ENCODE measurements at regions not wholly inside any gene's neighbourhood (a gene's known extent, or its start where the extent isn't known, plus 50 kb on each side); places are given as distances from the start of the nearest gene placed in this dataset.

- Histone ChIP-seq H3K27ac (ENCODE audit: insufficient read depth, low read depth, low read length) (no peak overlapping the region), H3K4me3 (replicated peaks in 1 of 3; ENCODE audit: insufficient read depth in 1 of 3, low read depth in 1 of 3, low read length in 3 of 3) (no peak overlapping the region), H3K9me1 (replicated peaks; ENCODE audit: control insufficient read depth, extremely low read depth, insufficient read depth, low read length) (no peaks in the 10 kb centered on the region), H3K4me1 (ENCODE audit: control insufficient read depth, extremely low read depth, insufficient read depth, low read length) (no peaks in the 10 kb centered on the region), H2AFZ (ENCODE audit: low read depth, low read length) (no peak overlapping the region), H3K9ac (replicated peaks; ENCODE audit: extremely low read depth, insufficient read depth, low read length) (no peak overlapping the region), H3K4me2 (ENCODE audit: insufficient read depth, low read length) (no peak overlapping the region), H3K27me3 (ENCODE audit: control insufficient read depth in 2 of 2, insufficient read depth in 2 of 2, low read length in 2 of 2) (no peaks in the 10 kb centered on the region), H3K79me2 (ENCODE audit: control insufficient read depth, insufficient read depth, low read length) (no peaks in the 10 kb centered on the region), H3K36me3 (ENCODE audit: control insufficient read depth in 2 of 2, extremely low read depth in 1 of 2, insufficient read depth in 2 of 2, low read length in 2 of 2) (no peaks in the 10 kb centered on the region), H3K9me3 (replicated peaks; ENCODE audit: control insufficient read depth, insufficient read depth, low read length) (no peaks in the 10 kb centered on the region), H4K20me1 (replicated peaks; ENCODE audit: control insufficient read depth, extremely low read depth, insufficient read depth, low read length) (no peaks in the 10 kb centered on the region)
- dilution Hi-C loops (cut with MboI; ENCODE audit: extremely low pct_ligation_motif_present, low sequenced_read_pairs) (no loop called here), intact Hi-C loops (cut with micrococcal nuclease) (no loop called here)
- BruUV-seq (replicated peaks): no TSS peak
- no peak for TF ChIP-seq MYC (IDR thresholded peaks at IDR 0.05; ENCODE audit: low read depth, low read length)
- no peak for TF ChIP-seq POLR2A (IDR thresholded peaks at IDR 0.05; ENCODE audit: low read depth, low read length)
- no peak for TF ChIP-seq JUN (IDR thresholded peaks at IDR 0.05; ENCODE audit: borderline replicate concordance, insufficient read depth, insufficient read length, low read depth)
- TF ChIP-seq, protein P1, sequence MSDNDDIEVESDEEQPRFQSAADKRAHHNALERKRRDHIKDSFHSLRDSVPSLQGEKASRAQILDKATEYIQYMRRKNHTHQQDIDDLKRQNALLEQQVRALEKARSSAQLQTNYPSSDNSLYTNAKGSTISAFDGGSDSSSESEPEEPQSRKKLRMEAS (IDR thresholded peaks at IDR 0.05; ENCODE audit: insufficient read depth, insufficient read length): no peak
- no peak for TF ChIP-seq POLR2AphosphoS5 (IDR thresholded peaks at IDR 0.05; ENCODE audit: insufficient read depth, low read depth, low read length)
- TF ChIP-seq GATA2 (IDR thresholded peaks at IDR 0.05; ENCODE audit: insufficient read depth, insufficient read length, low read depth, low read length): no peak
- no peak for TF ChIP-seq EZH2 (IDR thresholded peaks at IDR 0.05; ENCODE audit: borderline replicate concordance, low read depth, low read length, severe bottlenecking)
- no peak for TF ChIP-seq CTCF (IDR thresholded peaks at IDR 0.05; ENCODE audit: extremely low read depth in 1 of 2, insufficient read depth in 1 of 2, low read depth in 1 of 2, low read length in 2 of 2)
- TF ChIP-seq FOS (IDR thresholded peaks at IDR 0.05; ENCODE audit: borderline replicate concordance, insufficient read depth, low read length): no peak
- POLR2A ChIA-PET: no interaction called here
- no peak for DNase-seq (ENCODE audit: low read depth, low spot score)
- no peak for FAIRE-seq
- CTCF ChIA-PET: interaction anchor here (1.9 kb wide), 1 partner anchor 296 kb away, joined by 5 read pairs; no protein-coding TSS in a partner anchor
These were observed 53.3 kb upstream of the LINC01488 start for GRCh38 chr11:69427906-69428880.
